PFSK-1 (cell line): ENCODE measurements at regions not wholly inside any gene's neighbourhood (a gene's known extent, or its start where the extent isn't known, plus 50 kb on each side); places are given as distances from the start of the nearest gene placed in this dataset.

Experiments
- FOXP2 ChIP-seq: optimal IDR thresholded peaks from 2 replicates; pipeline ENCODE3; 2011; ENCODE audit warnings: borderline replicate concordance, control low read depth, inconsistent platforms; ENCODE audit not compliant: insufficient read depth; ENCODE audit errors: extremely low read length, extremely low read depth
- POLR2AphosphoS5 ChIP-seq: IDR thresholded peaks from 2 replicates; pipeline ENCODE4 v1.6.1; 2012; ENCODE audit warnings: low read depth, mild to moderate bottlenecking, control low read depth, low read length, moderate library complexity
- REST ChIP-seq, 2 experiments: IDR thresholded peaks; 2 replicates each; pipeline versions ENCODE4 v1.6.1 to v1.8.0; 2011 to 2012; ENCODE audit warnings: low read depth in 2 of 2, low read length in 2 of 2, control low read depth in 1 of 2, inconsistent platforms in 1 of 2, mild to moderate bottlenecking in 1 of 2, moderate library complexity in 1 of 2; ENCODE audit not compliant: insufficient read depth in 1 of 2
- SIN3A ChIP-seq: IDR thresholded peaks from 2 replicates; pipeline ENCODE4 v1.6.1; 2012; ENCODE audit warnings: mild to moderate bottlenecking, low read length, moderate library complexity, borderline replicate concordance; ENCODE audit not compliant: insufficient read depth
- TAF1 ChIP-seq: IDR thresholded peaks from 2 replicates; pipeline ENCODE4 v1.6.1; 2012; ENCODE audit warnings: low read length, control low read depth, borderline replicate concordance; ENCODE audit not compliant: insufficient read depth

DNA sequence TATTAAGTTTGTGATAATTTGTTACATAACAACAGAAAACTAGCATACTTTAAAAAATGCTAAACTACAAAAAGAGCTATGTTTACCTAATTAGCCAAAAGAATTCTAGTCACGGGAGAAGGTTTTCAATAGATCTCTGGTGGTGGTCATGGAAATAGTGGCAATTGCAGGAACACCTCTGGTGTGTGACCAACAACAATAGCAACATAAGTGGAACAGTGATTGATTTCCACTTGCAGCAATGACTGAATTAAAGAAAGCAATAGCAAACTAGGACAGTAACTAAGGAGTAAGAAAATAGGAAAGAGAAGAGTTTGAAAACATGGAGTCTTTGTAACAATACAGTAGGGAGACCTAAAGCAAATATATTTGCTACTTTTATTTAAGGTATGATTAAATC is 171.3 kb upstream of the ADGRL4 start:
- TF ChIP-seq POLR2AphosphoS5 (no peak), SIN3A (no peak), REST (IDR thresholded peaks at IDR 0.05; ENCODE audit: insufficient read depth in 1 of 2, low read depth in 2 of 2, low read length in 2 of 2) (no peak), FOXP2 (no peak), TAF1 (no peak)

- no peak for TF ChIP-seq FOXP2
- no peak for TF ChIP-seq TAF1
- no peak for TF ChIP-seq POLR2AphosphoS5
- no peak for TF ChIP-seq REST (IDR thresholded peaks at IDR 0.05; ENCODE audit: insufficient read depth in 1 of 2, low read depth in 2 of 2, low read length in 2 of 2)
- TF ChIP-seq SIN3A, result no peak
Measured at GRCh38 chr1:79161077-79161476, 154.5 kb upstream of the ADGRL4 start.

DNA sequence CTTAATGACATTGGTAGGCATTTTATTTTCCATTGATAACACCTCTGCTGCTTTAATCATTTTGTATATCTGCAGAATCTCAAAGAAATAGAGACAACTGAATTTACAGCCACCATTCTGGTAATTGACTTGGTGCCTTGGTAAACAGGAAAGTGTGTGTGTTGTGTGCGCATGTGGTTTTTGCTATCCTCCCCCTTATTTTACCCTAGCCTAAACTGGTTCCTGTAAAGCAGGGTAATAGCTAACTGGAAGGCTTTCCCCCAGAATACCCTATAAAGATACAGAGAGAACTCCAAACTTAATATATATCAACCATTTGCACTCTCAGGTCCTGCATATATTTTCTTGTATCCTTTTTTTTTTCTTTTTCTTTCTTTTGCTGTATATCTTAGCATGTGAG is 149.5 kb upstream of the ADGRL4 start:
- TF ChIP-seq TAF1, result no peak
- TF ChIP-seq POLR2AphosphoS5, result no peak
- TF ChIP-seq REST (IDR thresholded peaks at IDR 0.05; ENCODE audit: insufficient read depth in 1 of 2, low read depth in 2 of 2, low read length in 2 of 2), result no peak
- no peak for TF ChIP-seq FOXP2
- TF ChIP-seq SIN3A, result no peak

DNA sequence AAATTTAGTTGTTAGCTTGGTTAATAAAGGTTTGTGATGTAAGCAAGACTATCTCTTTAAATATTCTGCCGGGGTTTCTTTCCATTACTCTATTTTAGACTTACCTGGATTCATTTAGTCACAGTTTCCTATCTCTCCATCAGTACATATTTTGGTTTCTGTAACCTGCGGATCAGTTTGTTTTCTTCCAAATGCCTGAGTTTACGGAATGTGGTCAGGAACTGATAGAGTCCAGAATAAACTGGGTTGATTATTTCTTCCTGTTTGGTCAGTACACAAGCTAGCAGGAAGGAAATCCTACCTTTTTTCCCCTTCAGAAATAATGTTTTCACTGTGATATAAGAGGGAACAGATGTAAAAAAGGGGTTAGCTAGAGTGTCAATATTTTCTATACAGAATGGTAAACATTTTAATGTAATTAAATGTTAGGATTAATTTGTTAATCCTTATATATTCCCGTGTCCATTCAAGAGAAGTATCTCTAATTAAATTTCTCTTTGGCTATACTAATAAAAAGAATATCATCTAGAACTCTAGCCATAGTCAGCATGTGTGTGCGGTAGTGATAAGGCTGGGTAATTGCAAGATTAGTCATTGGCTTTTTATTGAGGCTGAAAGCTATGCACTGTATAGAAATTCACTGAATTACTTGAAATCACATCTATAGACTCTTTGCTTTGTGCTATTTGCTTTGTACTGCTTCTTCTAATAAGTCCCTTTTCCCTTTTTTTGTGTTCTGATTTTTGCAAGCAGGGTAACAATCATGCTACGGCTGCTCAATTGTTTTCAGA is 144.7 kb upstream of the ADGRL4 start:
- no peak for TF ChIP-seq REST (IDR thresholded peaks at IDR 0.05; ENCODE audit: insufficient read depth in 1 of 2, low read depth in 2 of 2, low read length in 2 of 2)
- no peak for TF ChIP-seq SIN3A
- no peak for TF ChIP-seq FOXP2
- no peak for TF ChIP-seq TAF1
- no peak for TF ChIP-seq POLR2AphosphoS5

GRCh38 chr1:79150576-79150975 is 144.0 kb upstream of the ADGRL4 start:
- TF ChIP-seq FOXP2 (no peak), SIN3A (no peak), REST (IDR thresholded peaks at IDR 0.05; ENCODE audit: insufficient read depth in 1 of 2, low read depth in 2 of 2, low read length in 2 of 2) (no peak), TAF1 (no peak), POLR2AphosphoS5 (no peak)
